T47D (cell line): ENCODE measurements at regions not wholly inside any gene's neighbourhood (a gene's known extent, or its start where the extent isn't known, plus 50 kb on each side); places are given as distances from the start of the nearest gene placed in this dataset.

Source experiments
- DNase-seq, 2 experiments: peaks; one replicate each; pipeline versions ENCODE4 v3.0.0 to v3.0.0-alpha.2; 2011 to 2012; ENCODE audit warnings: low read depth in 1 of 2, low spot score in 1 of 2
- JUND ChIP-seq: IDR thresholded peaks from 2 replicates; pipeline ENCODE4 v1.6.1; 2012; ENCODE audit warnings: low read depth
- in situ Hi-C: cut with HindIII; loops from 2 replicates; pipeline ENCODE4 v1.10.0; 2016; ENCODE audit warnings: low sequenced_read_pairs, low pct_unique_long_range_greater_than_20kb

DNA sequence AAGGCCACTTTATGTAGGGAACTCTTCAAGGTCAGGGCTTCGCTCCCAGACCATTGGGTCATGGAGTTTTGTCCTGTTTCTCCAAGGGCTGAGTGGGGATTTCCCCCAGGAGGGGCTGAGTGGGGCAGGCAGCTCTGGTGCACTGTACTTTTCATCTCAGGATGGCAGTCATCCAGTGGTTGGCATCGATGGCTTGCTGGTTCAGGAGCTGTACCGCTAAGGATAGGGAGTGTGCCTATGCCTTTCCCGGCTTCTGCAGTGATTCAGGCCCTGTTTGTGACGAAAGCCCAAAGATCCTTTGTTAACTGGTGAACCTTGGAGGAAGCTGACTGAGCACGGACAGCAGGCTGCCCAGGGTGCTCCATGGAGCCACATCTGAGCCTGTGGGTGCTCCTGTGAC, 100.1 kb upstream of the GADD45A start:
- in situ Hi-C loops, result no loop called here
- no peak for DNase-seq
- TF ChIP-seq JUND, result no peak

GRCh38 chr1:67586596-67586995, 98.4 kb upstream of the GADD45A start:
- no peak for DNase-seq
- in situ Hi-C loops, result no loop called here
- TF ChIP-seq JUND, result no peak

DNA sequence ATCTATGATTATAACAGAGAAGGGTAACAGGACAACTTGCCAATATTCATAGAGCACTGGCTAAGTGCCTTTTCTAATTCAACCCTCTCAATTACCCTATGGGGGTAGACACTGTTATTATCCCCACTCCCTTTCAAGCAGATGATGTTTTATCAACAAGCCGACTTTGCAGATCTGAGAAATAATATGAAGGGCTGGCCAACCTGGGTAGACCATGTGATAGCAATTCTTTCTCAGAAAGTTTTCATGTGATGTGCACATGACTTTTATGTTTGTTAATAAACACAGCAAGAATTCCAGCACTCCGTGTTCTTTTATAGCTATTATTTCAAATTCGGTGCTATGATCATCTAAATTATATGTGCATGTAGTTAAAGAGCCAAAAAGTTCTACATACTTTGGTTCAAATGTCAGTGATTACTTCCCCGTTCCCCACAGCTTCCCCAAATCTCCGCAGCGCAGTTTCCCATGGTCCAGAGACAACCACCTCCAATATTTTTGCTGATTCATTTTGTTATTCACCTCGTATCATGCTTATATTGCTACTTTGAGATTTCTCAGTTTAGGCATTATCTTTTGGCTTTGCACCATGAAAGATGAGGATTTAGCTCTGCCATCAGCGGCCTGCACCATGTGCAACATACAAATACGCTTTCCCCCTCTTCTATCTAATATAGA, 96.7 kb upstream of the GADD45A start:
- in situ Hi-C loops, result no loop called here
- TF ChIP-seq JUND, result no peak
- DNase-seq, result no peak

- TF ChIP-seq JUND, result no peak
These were observed 95.3 kb upstream of the GADD45A start for GRCh38 chr1:67589519-67590233.

GRCh38 chr1:67590329-67590728, 94.7 kb upstream of the GADD45A start:
- DNase-seq, result no peak
- TF ChIP-seq JUND, result no peak
- in situ Hi-C loops, result no loop called here

More at GRCh38 chr1:67589519-67590233, 95.3 kb upstream of the GADD45A start:
- in situ Hi-C loops, result no loop called here
- no peak for DNase-seq

- in situ Hi-C loops, result no loop called here
- DNase-seq, result no peak
- TF ChIP-seq JUND, result no peak
These were observed 90.2 kb upstream of the GADD45A start for GRCh38 chr1:67594764-67595163.

- in situ Hi-C loops, result no loop called here
- TF ChIP-seq JUND, result no peak
- DNase-seq, result no peak
These were observed 88.3 kb upstream of the GADD45A start for GRCh38 chr1:67596674-67597073.

DNA sequence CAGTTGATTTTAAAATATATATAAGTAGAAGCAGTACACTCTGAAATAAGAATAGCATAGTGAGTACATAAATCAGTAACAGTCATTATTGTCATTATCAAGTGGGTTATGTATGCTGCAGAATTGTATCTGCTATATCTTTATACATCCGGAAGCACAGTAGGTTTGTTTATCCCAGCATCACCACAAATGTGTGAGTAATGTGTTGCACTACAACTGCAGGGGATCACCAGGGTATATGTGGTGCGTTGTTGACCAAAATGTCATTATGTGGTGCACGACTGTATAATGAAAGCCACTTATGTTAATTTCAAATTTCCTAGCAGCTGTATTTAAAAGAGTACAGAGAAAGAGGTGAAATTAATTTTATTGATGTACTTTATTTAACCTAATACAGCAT, 87.7 kb upstream of the GADD45A start:
- in situ Hi-C loops, result no loop called here
- no peak for DNase-seq
- TF ChIP-seq JUND, result no peak

DNA sequence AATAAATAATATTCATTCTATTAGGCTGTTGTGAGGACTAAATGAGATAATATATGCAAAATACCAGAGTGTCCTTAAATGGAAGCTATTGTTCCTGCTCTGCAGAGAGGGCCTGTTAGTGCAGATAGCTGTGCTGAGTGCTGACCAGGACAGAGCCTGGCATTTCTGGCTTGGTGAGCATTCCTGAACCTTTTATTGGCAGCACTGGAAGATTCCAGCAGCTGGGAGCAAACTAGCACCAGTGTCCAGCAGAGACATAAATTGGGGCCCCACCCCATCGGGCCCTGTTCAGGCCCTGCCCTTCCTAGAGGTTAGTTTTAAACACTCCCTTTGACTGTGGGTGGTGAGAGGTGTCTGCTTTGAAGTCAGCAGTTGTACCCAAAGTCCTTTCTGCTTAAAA, 85.9 kb upstream of the GADD45A start:
- TF ChIP-seq JUND, result no peak
- in situ Hi-C loops, result no loop called here
- peak in 1 of 2 experiments; percentile 75 for DNase-seq

DNA sequence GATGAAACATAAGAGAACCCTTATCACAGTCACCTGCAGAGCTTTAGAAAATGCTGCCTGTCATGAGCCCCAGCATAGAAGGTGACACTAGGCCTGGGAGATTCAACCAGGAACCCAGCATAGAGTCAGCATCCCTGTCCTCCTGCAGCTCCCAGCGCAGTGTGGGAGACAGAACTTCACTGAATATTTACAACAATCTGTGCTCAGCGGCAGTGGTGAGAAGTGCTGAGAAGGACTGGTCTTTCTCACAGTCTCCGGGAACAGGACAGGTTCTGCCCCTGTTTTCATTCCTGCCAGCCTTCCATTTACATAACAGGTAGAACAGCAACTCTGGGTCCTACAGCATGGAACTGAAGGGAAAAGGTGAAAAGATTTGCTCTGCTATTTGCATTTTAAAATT, 83.5 kb upstream of the GADD45A start:
- in situ Hi-C loops, result no loop called here
- DNase-seq, result peak in 1 of 2 experiments; percentile 20
- no peak for TF ChIP-seq JUND

DNA sequence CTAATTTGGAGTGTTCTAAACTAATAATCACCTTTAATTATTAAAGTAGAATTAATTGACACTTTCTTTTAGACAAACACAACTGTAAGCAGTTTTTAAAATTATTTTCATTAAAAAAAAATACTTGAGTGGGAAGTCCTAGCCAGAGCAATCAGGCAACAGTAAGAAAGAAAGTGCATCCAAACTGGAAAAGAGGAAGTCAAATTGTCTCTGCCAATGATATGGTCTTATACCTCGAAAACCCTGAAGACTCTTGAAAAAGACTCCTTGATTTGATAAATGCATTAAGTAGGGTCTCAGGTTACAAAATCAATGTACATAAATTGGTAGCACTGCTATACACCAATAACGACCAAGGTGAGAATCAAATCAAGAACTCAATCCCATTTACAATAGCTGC, 83.0 kb upstream of the GADD45A start:
- no peak for TF ChIP-seq JUND
- DNase-seq, result no peak
- in situ Hi-C loops, result no loop called here

GRCh38 chr1:67604778-67605177, 80.2 kb upstream of the GADD45A start:
- in situ Hi-C loops, result no loop called here
- DNase-seq, result no peak
- TF ChIP-seq JUND, result no peak

DNA sequence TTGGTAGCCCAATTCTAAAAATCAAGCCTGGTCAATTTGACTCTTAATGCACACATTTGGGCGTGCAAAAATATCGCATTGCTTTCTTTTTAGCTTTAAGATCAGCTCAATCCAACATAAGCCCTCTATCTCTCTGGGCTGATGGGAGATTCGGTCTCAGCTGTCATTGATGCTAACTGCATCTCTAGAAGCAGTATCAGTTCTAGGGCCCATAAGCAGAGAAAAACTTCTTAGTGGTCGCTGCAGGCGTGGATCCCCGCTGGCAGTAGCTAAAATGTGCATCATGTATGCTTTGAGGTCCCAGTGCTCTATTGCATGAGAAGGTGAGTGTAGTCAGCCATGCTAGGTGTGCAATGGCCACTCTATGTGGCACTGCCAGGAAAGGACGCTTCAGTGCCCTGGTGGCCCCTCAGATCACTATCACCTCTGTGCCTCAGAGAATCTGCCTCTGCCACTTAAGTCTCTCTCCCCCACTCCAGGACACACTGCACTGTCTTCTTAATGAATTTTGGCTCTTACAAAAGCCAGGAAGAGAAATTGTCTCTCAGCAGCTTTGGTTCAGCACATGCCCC, 79.7 kb upstream of the GADD45A start:
- DNase-seq, result no peak
- no peak for TF ChIP-seq JUND
- in situ Hi-C loops, result no loop called here
